T47D (cell line): ENCODE measurements at regions not wholly inside any gene's neighbourhood (a gene's known extent, or its start where the extent isn't known, plus 50 kb on each side); places are given as distances from the start of the nearest gene placed in this dataset.
"Not testable (repeated sequence)": the region's sequence is repeated elsewhere in the genome, so short reads cannot be mapped to it uniquely, and the experiment has no call there.

Experiments used
- DNase-seq, 2 experiments: peaks; one replicate each; pipeline versions ENCODE4 v3.0.0 to v3.0.0-alpha.2; 2011 to 2012; ENCODE audit warnings: low read depth in 1 of 2, low spot score in 1 of 2
- JUND ChIP-seq: IDR thresholded peaks from 2 replicates; pipeline ENCODE4 v1.6.1; 2012; ENCODE audit warnings: low read depth
- in situ Hi-C: cut with HindIII; loops from 2 replicates; pipeline ENCODE4 v1.10.0; 2016; ENCODE audit warnings: low sequenced_read_pairs, low pct_unique_long_range_greater_than_20kb

GRCh38 chr7:136136906-136137454 is 159.8 kb upstream of the MTPN start:
- in situ Hi-C loops: no loop called here
- DNase-seq: no peak
- no peak for TF ChIP-seq JUND

GRCh38 chr7:136134503-136134902 is 157.3 kb upstream of the MTPN start:
- in situ Hi-C loops: no loop called here
- no peak for TF ChIP-seq JUND
- no peak for DNase-seq

- in situ Hi-C loops: no loop called here
- DNase-seq: no peak
- TF ChIP-seq JUND: no peak
These were observed 156.4 kb upstream of the MTPN start for GRCh38 chr7:136133551-136133950.

GRCh38 chr7:136131304-136131630 is 154.1 kb upstream of the MTPN start:
- TF ChIP-seq JUND: no peak
- in situ Hi-C loops: no loop called here
- DNase-seq: no peak

GRCh38 chr7:136130511-136131303 is 153.5 kb upstream of the MTPN start:
- no peak for DNase-seq
- TF ChIP-seq JUND: no peak
- in situ Hi-C loops: no loop called here

GRCh38 chr7:136128050-136128449 is 150.9 kb upstream of the MTPN start:
- no peak for DNase-seq
- in situ Hi-C loops: no loop called here
- no peak for TF ChIP-seq JUND

- no peak for TF ChIP-seq JUND
- in situ Hi-C loops: no loop called here
- no peak for DNase-seq
These were observed 146.2 kb upstream of the MTPN start for GRCh38 chr7:136123352-136123751.

- in situ Hi-C loops: no loop called here
- TF ChIP-seq JUND: no peak
- DNase-seq: no peak
These were observed 144.9 kb upstream of the MTPN start for GRCh38 chr7:136122026-136122425.

- TF ChIP-seq JUND: no peak
- in situ Hi-C loops: no loop called here
- no peak for DNase-seq
These were observed 140.4 kb upstream of the MTPN start for GRCh38 chr7:136117539-136117938.

- in situ Hi-C loops: no loop called here
These were observed 139.0 kb upstream of the MTPN start for GRCh38 chr7:136116186-136116585.

GRCh38 chr7:136114966-136115762 is 138.0 kb upstream of the MTPN start:
- no peak for TF ChIP-seq JUND
- in situ Hi-C loops: no loop called here

More at GRCh38 chr7:136116186-136116585, 139.0 kb upstream of the MTPN start:
- DNase-seq: no peak
- TF ChIP-seq JUND: no peak

GRCh38 chr7:136114467-136114866 is 137.3 kb upstream of the MTPN start:
- in situ Hi-C loops: not testable (repeated sequence)
- peak in 1 of 2 experiments; percentile 8 for DNase-seq

More at GRCh38 chr7:136114966-136115762, 138.0 kb upstream of the MTPN start:
- peak in 1 of 2 experiments; percentile 49 for DNase-seq

GRCh38 chr7:136109037-136109436 is 131.9 kb upstream of the MTPN start:
- in situ Hi-C loops, DNase-seq: not testable (repeated sequence)
